GM12891 (cell line): ENCODE measurements at regions not wholly inside any gene's neighbourhood (a gene's known extent, or its start where the extent isn't known, plus 50 kb on each side); places are given as distances from the start of the nearest gene placed in this dataset.

ENCODE experiments used
- POLR2A ChIP-seq: IDR thresholded peaks from 2 replicates; pipeline ENCODE4 v1.6.1; 2011; ENCODE audit warnings: low read depth, low read length, control low read depth
- SPI1 ChIP-seq: IDR thresholded peaks from 2 replicates; pipeline ENCODE4 v1.6.1; 2011; ENCODE audit warnings: low read depth, low read length, control low read depth
- TAF1 ChIP-seq: IDR thresholded peaks from 2 replicates; pipeline ENCODE4 v1.6.1; 2011; ENCODE audit warnings: low read depth, low read length, control low read depth

GRCh38 chr3:168991803-168992202 lies 671.7 kb downstream of the MECOM start:
- TF ChIP-seq POLR2A: no peak
- no peak for TF ChIP-seq TAF1
- no peak for TF ChIP-seq SPI1
